ENCODE measurements at regions not wholly inside any gene's neighbourhood (a gene's known extent, or its start where the extent isn't known, plus 50 kb on each side); places are given as distances from the start of the nearest gene placed in this dataset.

- FAIRE-seq (no peak), DNase-seq (ENCODE audit: low spot score) (no peak)
These were observed 202.0 kb upstream of the SNX19 start for GRCh38 chr11:131118247-131118646.

- DNase-seq (ENCODE audit: low spot score) (no peak), FAIRE-seq (no peak)
These were observed 205.4 kb upstream of the SNX19 start for GRCh38 chr11:131121426-131122333.

- FAIRE-seq = no peak
These were observed 206.2 kb upstream of the SNX19 start for GRCh38 chr11:131122448-131122847.

GRCh38 chr11:131129474-131129873, 213.2 kb upstream of the SNX19 start:
- DNase-seq (ENCODE audit: low spot score) (no peak), FAIRE-seq (no peak)

More at GRCh38 chr11:131122448-131122847, 206.2 kb upstream of the SNX19 start:
- no peak for DNase-seq (ENCODE audit: low spot score)

GRCh38 chr11:131135611-131136010, 219.3 kb upstream of the SNX19 start:
- FAIRE-seq = no peak
- no peak for DNase-seq (ENCODE audit: low spot score)

- no peak for FAIRE-seq
- DNase-seq (ENCODE audit: low spot score) = no peak
These were observed 220.2 kb upstream of the SNX19 start for GRCh38 chr11:131136486-131136885.

GRCh38 chr11:131137046-131137445, 220.8 kb upstream of the SNX19 start:
- DNase-seq (ENCODE audit: low spot score) (no peak), FAIRE-seq (no peak)

GRCh38 chr11:131138731-131139130, 222.5 kb upstream of the SNX19 start:
- no peak for FAIRE-seq

GRCh38 chr11:131145791-131146190, 224.6 kb upstream of the NTM start:
- DNase-seq (ENCODE audit: low spot score) = no peak
- FAIRE-seq = no peak

More at GRCh38 chr11:131138731-131139130, 222.5 kb upstream of the SNX19 start:
- no peak for DNase-seq (ENCODE audit: low spot score)

- FAIRE-seq (no peak), DNase-seq (ENCODE audit: low spot score) (no peak)
These were observed 223.5 kb upstream of the NTM start for GRCh38 chr11:131146827-131147490.

- FAIRE-seq = no peak
- no peak for DNase-seq (ENCODE audit: low spot score)
These were observed 216.1 kb upstream of the NTM start for GRCh38 chr11:131154351-131154750.

- no peak for FAIRE-seq
These were observed 212.7 kb upstream of the NTM start for GRCh38 chr11:131157678-131158077.

GRCh38 chr11:131160846-131161245, 209.6 kb upstream of the NTM start:
- FAIRE-seq = no peak
- no peak for DNase-seq (ENCODE audit: low spot score)

More at GRCh38 chr11:131157678-131158077, 212.7 kb upstream of the NTM start:
- no peak for DNase-seq (ENCODE audit: low spot score)

- FAIRE-seq (no peak), DNase-seq (ENCODE audit: low spot score) (no peak)
These were observed 206.8 kb upstream of the NTM start for GRCh38 chr11:131163613-131164012.

- DNase-seq (ENCODE audit: low spot score) (no peak), FAIRE-seq (no peak)
These were observed 205.4 kb upstream of the NTM start for GRCh38 chr11:131165036-131165435.

- FAIRE-seq (no peak), DNase-seq (ENCODE audit: low spot score) (no peak)
These were observed 201.3 kb upstream of the NTM start for GRCh38 chr11:131168839-131169713.

GRCh38 chr11:131172011-131172410, 198.4 kb upstream of the NTM start:
- FAIRE-seq = no peak
- DNase-seq (ENCODE audit: low spot score) = no peak

GRCh38 chr11:131178020-131178419, 192.4 kb upstream of the NTM start:
- FAIRE-seq (no peak), DNase-seq (ENCODE audit: low spot score) (no peak)

- FAIRE-seq = no peak
- DNase-seq (ENCODE audit: low spot score) = no peak
These were observed 191.8 kb upstream of the NTM start for GRCh38 chr11:131178596-131178995.

- DNase-seq (ENCODE audit: low spot score) = no peak
- no peak for FAIRE-seq
These were observed 190.6 kb upstream of the NTM start for GRCh38 chr11:131179836-131180235.

GRCh38 chr11:131185915-131186314, 184.5 kb upstream of the NTM start:
- no peak for DNase-seq (ENCODE audit: low spot score)
- no peak for FAIRE-seq

Measured in RCC 7860 (cell line).